22Rv1 (cell line): ENCODE measurements at regions not wholly inside any gene's neighbourhood (a gene's known extent, or its start where the extent isn't known, plus 50 kb on each side); places are given as distances from the start of the nearest gene placed in this dataset.

Source experiments
- H3K27ac ChIP-seq: fragments of 450-650 bp; 2 replicates; pipeline ENCODE4 v1.5.1; 2017
- ZFX ChIP-seq: fragments of 450-650 bp; IDR thresholded peaks from 2 replicates; pipeline ENCODE4 v1.6.1; 2017; ENCODE audit warnings: antibody characterized with exemption, borderline replicate concordance
- TF ChIP-seq, protein P1 (sequence below): fragments of 450-650 bp; IDR thresholded peaks from 2 replicates; pipeline ENCODE4 v1.5.1; 2017; ENCODE audit warnings: mild to moderate bottlenecking

- TF ChIP-seq, protein P1, sequence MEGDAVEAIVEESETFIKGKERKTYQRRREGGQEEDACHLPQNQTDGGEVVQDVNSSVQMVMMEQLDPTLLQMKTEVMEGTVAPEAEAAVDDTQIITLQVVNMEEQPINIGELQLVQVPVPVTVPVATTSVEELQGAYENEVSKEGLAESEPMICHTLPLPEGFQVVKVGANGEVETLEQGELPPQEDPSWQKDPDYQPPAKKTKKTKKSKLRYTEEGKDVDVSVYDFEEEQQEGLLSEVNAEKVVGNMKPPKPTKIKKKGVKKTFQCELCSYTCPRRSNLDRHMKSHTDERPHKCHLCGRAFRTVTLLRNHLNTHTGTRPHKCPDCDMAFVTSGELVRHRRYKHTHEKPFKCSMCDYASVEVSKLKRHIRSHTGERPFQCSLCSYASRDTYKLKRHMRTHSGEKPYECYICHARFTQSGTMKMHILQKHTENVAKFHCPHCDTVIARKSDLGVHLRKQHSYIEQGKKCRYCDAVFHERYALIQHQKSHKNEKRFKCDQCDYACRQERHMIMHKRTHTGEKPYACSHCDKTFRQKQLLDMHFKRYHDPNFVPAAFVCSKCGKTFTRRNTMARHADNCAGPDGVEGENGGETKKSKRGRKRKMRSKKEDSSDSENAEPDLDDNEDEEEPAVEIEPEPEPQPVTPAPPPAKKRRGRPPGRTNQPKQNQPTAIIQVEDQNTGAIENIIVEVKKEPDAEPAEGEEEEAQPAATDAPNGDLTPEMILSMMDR, result no peak
- no peak for TF ChIP-seq ZFX
- H3K27ac ChIP-seq, result no peak overlapping the region
Measured at GRCh38 chrX:140342410-140342809, 162.5 kb downstream of the SOX3 start.

GRCh38 chrX:140337263-140337662 lies 167.6 kb downstream of the SOX3 start:
- no peak for TF ChIP-seq ZFX
- TF ChIP-seq, protein P1, result no peak
- no peak overlapping the region for H3K27ac ChIP-seq

- no peak overlapping the region for H3K27ac ChIP-seq
- TF ChIP-seq, protein P1, result no peak
- no peak for TF ChIP-seq ZFX
Measured at GRCh38 chrX:140318296-140318695, 186.6 kb downstream of the SOX3 start.

DNA sequence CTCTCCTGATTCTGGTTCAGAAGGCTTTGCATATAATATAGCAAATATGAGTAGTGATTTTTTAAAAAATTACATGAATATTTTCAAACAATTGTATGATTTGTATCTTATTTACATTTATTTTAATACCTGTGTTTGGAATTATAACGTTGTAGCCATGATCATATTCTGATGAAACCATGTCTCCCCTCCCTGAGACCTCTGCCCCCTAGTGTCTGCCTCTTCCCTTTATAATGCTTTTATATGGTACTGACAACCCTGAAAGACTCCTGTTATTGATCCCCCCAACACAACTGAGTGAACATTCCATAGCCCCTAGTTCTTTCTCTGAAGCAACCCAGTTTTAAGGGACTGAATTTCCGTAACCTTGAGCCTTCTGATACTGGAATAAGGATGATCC lies 187.4 kb downstream of the SOX3 start:
- no peak for TF ChIP-seq ZFX
- TF ChIP-seq, protein P1, result no peak
- H3K27ac ChIP-seq, result no peak overlapping the region

DNA sequence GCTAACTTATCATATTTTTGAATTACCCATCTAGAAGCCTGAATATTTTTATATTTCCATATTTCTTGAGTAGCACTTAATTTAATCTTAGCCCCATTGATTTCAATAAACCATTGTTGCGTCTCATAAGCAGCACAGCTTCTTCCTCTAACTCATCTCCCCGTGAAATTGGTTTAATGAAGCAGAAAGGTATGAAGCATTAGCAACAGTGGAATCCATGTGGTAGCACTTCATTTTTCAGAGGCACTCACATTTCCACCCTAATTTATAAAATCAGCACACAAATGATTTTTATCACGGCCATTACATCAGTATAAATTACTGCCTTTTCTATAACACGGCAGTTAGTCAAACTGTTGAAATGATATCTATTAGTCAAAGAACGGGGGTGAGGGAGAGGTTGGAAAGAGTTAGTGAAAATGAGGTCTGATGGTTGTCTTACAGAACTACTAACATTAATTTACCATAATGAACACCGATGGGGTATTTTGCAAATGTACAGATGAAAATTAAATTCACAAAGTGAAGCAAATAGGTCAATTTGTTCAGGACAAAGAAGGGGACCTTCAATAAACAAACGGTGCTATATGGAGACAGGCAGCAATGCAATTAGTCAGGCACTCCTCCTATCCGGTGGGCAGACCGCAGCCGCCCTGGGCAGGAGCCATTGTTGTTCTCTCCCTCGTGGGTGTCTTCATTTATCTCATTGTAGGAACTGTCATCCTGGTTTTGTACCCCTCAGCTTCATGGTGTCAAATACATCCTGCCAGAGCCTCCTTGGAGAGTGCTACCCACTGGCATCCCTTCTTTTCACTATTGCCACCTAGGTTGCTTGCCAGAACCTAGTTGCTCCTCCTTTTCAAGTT lies 205.7 kb downstream of the SOX3 start:
- TF ChIP-seq, protein P1, result no peak
- TF ChIP-seq ZFX, result no peak
- H3K27ac ChIP-seq, result no peak overlapping the region

- no peak overlapping the region for H3K27ac ChIP-seq
- TF ChIP-seq, protein P1, result no peak
- no peak for TF ChIP-seq ZFX
Measured at GRCh38 chrX:140297273-140297672, 207.6 kb downstream of the SOX3 start.

DNA sequence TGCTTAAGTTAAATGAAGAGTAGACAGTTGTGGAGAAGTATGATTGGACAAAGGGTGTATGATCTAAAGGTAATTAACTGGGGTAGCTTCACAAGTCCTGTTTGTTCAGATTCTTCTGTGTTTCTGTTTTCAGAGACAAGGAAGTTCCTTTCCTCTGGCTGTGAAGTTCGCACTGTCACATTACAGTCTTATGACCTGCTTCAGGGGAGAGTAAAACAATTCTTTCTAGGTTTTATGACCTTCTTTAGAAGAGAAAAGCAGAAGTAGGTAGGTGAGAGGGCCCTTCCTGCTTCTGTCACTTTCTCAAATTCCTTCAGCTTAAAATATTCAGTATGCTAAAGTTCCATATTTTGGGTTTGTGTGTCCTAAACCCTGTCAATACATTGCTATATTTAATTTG lies 211.9 kb downstream of the SOX3 start:
- no peak overlapping the region for H3K27ac ChIP-seq
- TF ChIP-seq, protein P1, result no peak
- TF ChIP-seq ZFX, result no peak
